ENCODE measurements at regions not wholly inside any gene's neighbourhood (a gene's known extent, or its start where the extent isn't known, plus 50 kb on each side); places are given as distances from the start of the nearest gene placed in this dataset.

DNA sequence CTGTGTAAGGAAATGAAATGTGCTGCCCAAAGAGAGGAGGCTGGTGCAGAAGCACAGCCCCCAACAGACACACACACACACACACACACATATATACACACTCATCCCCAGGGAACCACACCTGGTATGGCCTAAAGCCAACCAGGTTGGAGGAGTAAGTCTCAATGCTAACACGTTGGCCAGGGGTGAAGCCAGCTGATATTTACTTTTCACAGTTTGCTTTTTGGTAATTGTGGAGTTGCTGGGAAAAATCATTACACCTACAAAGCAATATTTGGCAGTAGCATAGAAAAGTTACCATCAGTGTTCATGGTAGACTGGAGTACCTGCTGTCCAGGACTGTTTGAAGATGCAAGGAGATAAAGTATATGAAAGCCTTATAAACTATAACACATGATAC is 50.3 kb upstream of the NAA20 start:
- H3K4me3 ChIP-seq (ENCODE audit: low read length, poor library complexity, severe bottlenecking) = no peak overlapping the region
- no peaks in the 10 kb centered on the region for H4K20me1 ChIP-seq (ENCODE audit: insufficient read depth, low read length, poor library complexity, severe bottlenecking)
- H3K4me1 ChIP-seq (ENCODE audit: insufficient read depth, low read length, poor library complexity, severe bottlenecking) = peaks cover 7% of the 10 kb centered on the region
- no peak overlapping the region for H2AFZ ChIP-seq (ENCODE audit: low read length)
- peaks cover 6% of the 10 kb centered on the region for H3K27me3 ChIP-seq (ENCODE audit: insufficient read depth, low read length, poor library complexity, severe bottlenecking)
- no peaks in the 10 kb centered on the region for H3F3A ChIP-seq (ENCODE audit: low read depth)
- H3K9ac ChIP-seq (ENCODE audit: low read depth, low read length, poor library complexity, severe bottlenecking) = no peak overlapping the region
- no peaks in the 10 kb centered on the region for H3K9me3 ChIP-seq (ENCODE audit: insufficient read depth, low read depth, low read length)
- H3K4me2 ChIP-seq (ENCODE audit: low read depth, low read length, poor library complexity, severe bottlenecking) = no peak overlapping the region
- no peaks in the 10 kb centered on the region for H3K79me2 ChIP-seq (ENCODE audit: insufficient read depth, low read length)
- no peaks in the 10 kb centered on the region for H3K9me2 ChIP-seq (replicated peaks; ENCODE audit: low read depth, low read length)
- no peaks in the 10 kb centered on the region for H3K36me3 ChIP-seq (ENCODE audit: insufficient read depth, low read length)
- TF ChIP-seq, protein P1, sequence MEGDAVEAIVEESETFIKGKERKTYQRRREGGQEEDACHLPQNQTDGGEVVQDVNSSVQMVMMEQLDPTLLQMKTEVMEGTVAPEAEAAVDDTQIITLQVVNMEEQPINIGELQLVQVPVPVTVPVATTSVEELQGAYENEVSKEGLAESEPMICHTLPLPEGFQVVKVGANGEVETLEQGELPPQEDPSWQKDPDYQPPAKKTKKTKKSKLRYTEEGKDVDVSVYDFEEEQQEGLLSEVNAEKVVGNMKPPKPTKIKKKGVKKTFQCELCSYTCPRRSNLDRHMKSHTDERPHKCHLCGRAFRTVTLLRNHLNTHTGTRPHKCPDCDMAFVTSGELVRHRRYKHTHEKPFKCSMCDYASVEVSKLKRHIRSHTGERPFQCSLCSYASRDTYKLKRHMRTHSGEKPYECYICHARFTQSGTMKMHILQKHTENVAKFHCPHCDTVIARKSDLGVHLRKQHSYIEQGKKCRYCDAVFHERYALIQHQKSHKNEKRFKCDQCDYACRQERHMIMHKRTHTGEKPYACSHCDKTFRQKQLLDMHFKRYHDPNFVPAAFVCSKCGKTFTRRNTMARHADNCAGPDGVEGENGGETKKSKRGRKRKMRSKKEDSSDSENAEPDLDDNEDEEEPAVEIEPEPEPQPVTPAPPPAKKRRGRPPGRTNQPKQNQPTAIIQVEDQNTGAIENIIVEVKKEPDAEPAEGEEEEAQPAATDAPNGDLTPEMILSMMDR (conservative IDR thresholded peaks at IDR 0.05; ENCODE audit: low read length) = no peak
- no peak for TF ChIP-seq EZH2phosphoT487 (IDR thresholded peaks at IDR 0.05; ENCODE audit: borderline replicate concordance)

All from Loucy (cell line).